Endothelial cell of umbilical vein (primary cell): ENCODE measurements at regions not wholly inside any gene's neighbourhood (a gene's known extent, or its start where the extent isn't known, plus 50 kb on each side); places are given as distances from the start of the nearest gene placed in this dataset.
A peak's percentile ranks its signal among the peaks of the same experiment; 100 is the strongest.

Source experiments
- BruUV-seq: library from RNA; stranded (reverse); fragments of 400-500 nt; replicated peaks from 2 replicates; lab custom pipeline; 2021; lab: Mats Ljungman, UMichigan
- CTCF ChIA-PET: fragments of 300-600, 350-600 bp; sonication (Branson Sonifier 250); formaldehyde crosslinking; loops from one replicate; lab custom pipeline; 2021; ENCODE audit warnings: antibody characterized with exemption, inconsistent platforms; lab: Charles Lee
- POLR2A ChIA-PET: fragments of 300-600, 350-600 bp; sonication (Branson Sonifier 250); formaldehyde crosslinking; loops from one replicate; lab custom pipeline; 2021; ENCODE audit warnings: antibody characterized with exemption, inconsistent platforms; lab: Charles Lee
- DNase-seq: peaks from one replicate; pipeline ENCODE4 v3.0.0-alpha.2; 2011; ENCODE audit warnings: low read depth, low spot score
- FAIRE-seq: peaks from 2 replicates; lab custom pipeline; 2011; peaks lifted over from hg19 to GRCh38; lab: Jason Lieb, UNC
- H2AFZ ChIP-seq: 2 replicates; pipeline ENCODE4 v1.6.0; 2012; ENCODE audit warnings: low read depth, low read length, control low read depth, inconsistent platforms
- H3K27ac ChIP-seq: 2 replicates; pipeline ENCODE4 v1.5.1; 2011; ENCODE audit warnings: low read depth, mild to moderate bottlenecking, control low read depth, low read length, moderate library complexity; ENCODE audit not compliant: insufficient read depth
- H3K27me3 ChIP-seq, 2 experiments: 2 replicates each; pipeline versions ENCODE4 v1.6.0 to v1.6.1; 2011; ENCODE audit warnings: low read length in 2 of 2, mixed read lengths in 1 of 2; ENCODE audit not compliant: control insufficient read depth in 2 of 2, insufficient read depth in 2 of 2
- H3K36me3 ChIP-seq, 2 experiments: 2 replicates in 1 of 2; 3 replicates in 1 of 2; pipeline ENCODE4 v1.5.1; 2011; ENCODE audit warnings: low read length in 2 of 2, mild to moderate bottlenecking in 1 of 2, moderate library complexity in 1 of 2; ENCODE audit not compliant: control insufficient read depth in 2 of 2, insufficient read depth in 2 of 2; ENCODE audit errors: extremely low read depth in 1 of 2
- H3K4me1 ChIP-seq: 3 replicates; pipeline ENCODE4 v1.5.1; 2011; ENCODE audit warnings: mild to moderate bottlenecking, low read length; ENCODE audit not compliant: control insufficient read depth, insufficient read depth; ENCODE audit errors: extremely low read depth
- H3K4me2 ChIP-seq: 2 replicates; pipeline ENCODE4 v1.6.1; 2011; ENCODE audit warnings: low read length, control low read depth, mixed read lengths; ENCODE audit not compliant: insufficient read depth
- H3K4me3 ChIP-seq, 3 experiments: fragments of 200-600 bp in 1 of 3; sonication (generic), shearing (Covaris generic) in 1 of 3; replicated peaks in 1 of 3; 2 replicates each; pipeline ENCODE4 v1.5.1; 2011 to 2016; ENCODE audit warnings: control low read depth in 3 of 3, low read length in 3 of 3, mild to moderate bottlenecking in 2 of 3, inconsistent platforms in 1 of 3, low read depth in 1 of 3, moderate library complexity in 1 of 3; ENCODE audit not compliant: insufficient read depth in 1 of 3
- H3K79me2 ChIP-seq: 2 replicates; pipeline ENCODE4 v1.6.0; 2012; ENCODE audit warnings: low read length, inconsistent platforms; ENCODE audit not compliant: control insufficient read depth, insufficient read depth
- H3K9ac ChIP-seq: replicated peaks from 2 replicates; pipeline ENCODE3; 2011; ENCODE audit warnings: low read length, control low read depth; ENCODE audit not compliant: insufficient read depth; ENCODE audit errors: extremely low read depth
- H3K9me1 ChIP-seq: replicated peaks from 3 replicates; pipeline ENCODE4 v1.6.0; 2011; ENCODE audit warnings: mild to moderate bottlenecking, low read length; ENCODE audit not compliant: control insufficient read depth, insufficient read depth; ENCODE audit errors: extremely low read depth
- H3K9me3 ChIP-seq: replicated peaks from 2 replicates; pipeline ENCODE4 v1.5.1; 2012; ENCODE audit warnings: low read length, inconsistent platforms; ENCODE audit not compliant: control insufficient read depth, insufficient read depth
- H4K20me1 ChIP-seq: replicated peaks from 2 replicates; pipeline ENCODE3; 2011; ENCODE audit warnings: mild to moderate bottlenecking, low read length; ENCODE audit not compliant: control insufficient read depth, insufficient read depth; ENCODE audit errors: extremely low read depth
- EZH2 ChIP-seq: IDR thresholded peaks from 2 replicates; pipeline ENCODE4 v1.6.1; 2012; ENCODE audit warnings: borderline replicate concordance, low read depth, mild to moderate bottlenecking, moderate library complexity, low read length, inconsistent platforms; ENCODE audit not compliant: severe bottlenecking
- FOS ChIP-seq: IDR thresholded peaks from 2 replicates; pipeline ENCODE4 v1.6.1; 2011; ENCODE audit warnings: mild to moderate bottlenecking, low read length, moderate library complexity, borderline replicate concordance; ENCODE audit not compliant: insufficient read depth
- GATA2 ChIP-seq: IDR thresholded peaks from 2 replicates; pipeline ENCODE4 v1.7.0; 2011; ENCODE audit warnings: low read depth, mild to moderate bottlenecking, moderate library complexity, mixed read lengths, low read length; ENCODE audit not compliant: insufficient read length, insufficient read depth
- JUN ChIP-seq: IDR thresholded peaks from 2 replicates; pipeline ENCODE4 v1.6.1; 2011; ENCODE audit warnings: borderline replicate concordance, low read depth; ENCODE audit not compliant: insufficient read length, insufficient read depth
- MAX ChIP-seq: IDR thresholded peaks from 2 replicates; pipeline ENCODE4 v1.6.1; 2011; ENCODE audit not compliant: insufficient read depth, insufficient read length
- POLR2AphosphoS5 ChIP-seq: IDR thresholded peaks from 2 replicates; pipeline ENCODE4 v1.6.1; 2012; ENCODE audit warnings: low read depth, mild to moderate bottlenecking, control low read depth, low read length, moderate library complexity; ENCODE audit not compliant: insufficient read depth
- dilution Hi-C: fragments of 300-500 bp; cut with MboI; formaldehyde crosslinking; loops from one replicate; pipeline ENCODE4 v1.15.0; 2019; ENCODE audit warnings: low sequenced_read_pairs; ENCODE audit not compliant: extremely low pct_ligation_motif_present
- intact Hi-C: fragments of 100-400 bp; cut with micrococcal nuclease; formaldehyde crosslinking; loops from one replicate; pipeline ENCODE4 v1.10.0; 2022
- TF ChIP-seq, protein P1 (sequence below), 2 donors: IDR thresholded peaks; 1 replicate in 1 of 2; 2 replicates in 1 of 2; pipeline ENCODE4 v1.5.1; 2011; ENCODE audit warnings: low read length in 2 of 2, mild to moderate bottlenecking in 2 of 2, moderate library complexity in 2 of 2, control low read depth in 1 of 2, inconsistent platforms in 1 of 2, low read depth in 1 of 2; ENCODE audit not compliant: insufficient read depth in 1 of 2; ENCODE audit errors: extremely low read depth in 1 of 2

- Histone ChIP-seq H3K36me3 (no peaks in the 10 kb centered on the region), H4K20me1 (no peaks in the 10 kb centered on the region), H3K4me1 (no peaks in the 10 kb centered on the region), H3K27ac (no peak overlapping the region), H3K4me3 (no peak overlapping the region), H3K9me3 (no peaks in the 10 kb centered on the region), H2AFZ (no peak overlapping the region), H3K9ac (no peak overlapping the region), H3K27me3 (no peaks in the 10 kb centered on the region), H3K4me2 (no peak overlapping the region), H3K79me2 (no peaks in the 10 kb centered on the region), H3K9me1 (no peaks in the 10 kb centered on the region)
- FAIRE-seq (no peak), DNase-seq (no peak)
- ChIA-PET POLR2A (no interaction called here), CTCF (no interaction called here)
- intact Hi-C loops, result loop anchor here (5.0 kb wide), 1 partner anchor 36 kb away; no protein-coding TSS in a partner anchor
- BruUV-seq, result no TSS peak
- dilution Hi-C loops, result no loop called here
- no peak for TF ChIP-seq MAX
- TF ChIP-seq GATA2, result no peak
Observed at GRCh38 chr7:41633690-41634089, 69.2 kb downstream of the INHBA start.

GRCh38 chr7:41630741-41631140 is 72.1 kb downstream of the INHBA start:
- no peaks in the 10 kb centered on the region for H3K9me3 ChIP-seq
- BruUV-seq, result no TSS peak
- POLR2A ChIA-PET, result no interaction called here
- DNase-seq, result peak; percentile 14
- dilution Hi-C loops (no loop called here), intact Hi-C loops (loop anchor here (5.0 kb wide), 1 partner anchor 33 kb away; no protein-coding TSS in a partner anchor)
- CTCF ChIA-PET, result interaction anchor here (1.1 kb wide), 1 partner anchor 14 kb away, joined by 8 read pairs; no protein-coding TSS in a partner anchor
- no peaks in the 10 kb centered on the region for H3K36me3 ChIP-seq
- peak overlapping the region; percentile 19 for H2AFZ ChIP-seq
- no peaks in the 10 kb centered on the region for H3K27me3 ChIP-seq
- no peaks in the 10 kb centered on the region for H4K20me1 ChIP-seq
- no peak for FAIRE-seq
- H3K4me1 ChIP-seq, result no peaks in the 10 kb centered on the region
- no peak overlapping the region for H3K27ac ChIP-seq
- TF ChIP-seq FOS (no peak), JUN (no peak), EZH2 (no peak), POLR2AphosphoS5 (no peak), GATA2 (no peak)
- TF ChIP-seq, protein P1, sequence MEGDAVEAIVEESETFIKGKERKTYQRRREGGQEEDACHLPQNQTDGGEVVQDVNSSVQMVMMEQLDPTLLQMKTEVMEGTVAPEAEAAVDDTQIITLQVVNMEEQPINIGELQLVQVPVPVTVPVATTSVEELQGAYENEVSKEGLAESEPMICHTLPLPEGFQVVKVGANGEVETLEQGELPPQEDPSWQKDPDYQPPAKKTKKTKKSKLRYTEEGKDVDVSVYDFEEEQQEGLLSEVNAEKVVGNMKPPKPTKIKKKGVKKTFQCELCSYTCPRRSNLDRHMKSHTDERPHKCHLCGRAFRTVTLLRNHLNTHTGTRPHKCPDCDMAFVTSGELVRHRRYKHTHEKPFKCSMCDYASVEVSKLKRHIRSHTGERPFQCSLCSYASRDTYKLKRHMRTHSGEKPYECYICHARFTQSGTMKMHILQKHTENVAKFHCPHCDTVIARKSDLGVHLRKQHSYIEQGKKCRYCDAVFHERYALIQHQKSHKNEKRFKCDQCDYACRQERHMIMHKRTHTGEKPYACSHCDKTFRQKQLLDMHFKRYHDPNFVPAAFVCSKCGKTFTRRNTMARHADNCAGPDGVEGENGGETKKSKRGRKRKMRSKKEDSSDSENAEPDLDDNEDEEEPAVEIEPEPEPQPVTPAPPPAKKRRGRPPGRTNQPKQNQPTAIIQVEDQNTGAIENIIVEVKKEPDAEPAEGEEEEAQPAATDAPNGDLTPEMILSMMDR (IDR thresholded peaks at IDR 0.05; ENCODE audit: extremely low read depth in 1 of 2, insufficient read depth in 1 of 2, low read depth in 1 of 2, low read length in 2 of 2), result no peak
- H3K79me2 ChIP-seq, result no peaks in the 10 kb centered on the region
- no peaks in the 10 kb centered on the region for H3K9me1 ChIP-seq
- H3K9ac ChIP-seq, result no peak overlapping the region
- H3K4me3 ChIP-seq, result no peak overlapping the region
- H3K4me2 ChIP-seq, result peak overlapping the region; percentile 41
